Neural crest cell (in vitro differentiated cells): ENCODE measurements at regions not wholly inside any gene's neighbourhood (a gene's known extent, or its start where the extent isn't known, plus 50 kb on each side); places are given as distances from the start of the nearest gene placed in this dataset.

ENCODE experiments used
- DNase-seq: peaks from one replicate; pipeline ENCODE4 v3.0.0; 2021; ENCODE audit warnings: low read depth, mixed read lengths, low spot score
- H3K27ac Mint-ChIP-seq: one replicate; pipeline ENCODE4 v1.8.0; 2021; ENCODE audit warnings: mild to moderate bottlenecking, mixed read lengths; ENCODE audit not compliant: unreplicated experiment
- H3K27me3 Mint-ChIP-seq: 2 replicates; pipeline ENCODE4 v1.8.0; 2021; ENCODE audit warnings: low read depth, mild to moderate bottlenecking, mixed read lengths
- H3K36me3 Mint-ChIP-seq: 2 replicates; pipeline ENCODE4 v1.8.0; 2021; ENCODE audit warnings: low read depth, mild to moderate bottlenecking, mixed read lengths
- H3K4me1 Mint-ChIP-seq: 2 replicates; pipeline ENCODE4 v1.8.0; 2021; ENCODE audit warnings: mixed read lengths
- H3K4me3 Mint-ChIP-seq: one replicate; pipeline ENCODE4 v1.8.0; 2021; ENCODE audit warnings: mild to moderate bottlenecking, mixed read lengths
- H3K9me3 Mint-ChIP-seq: 2 replicates; pipeline ENCODE4 v1.8.0; 2021; ENCODE audit warnings: mixed read lengths
- TF ChIP-seq, protein P1 (sequence below): fragments of 200-600 bp; sonication (generic); conservative IDR thresholded peaks from 2 replicates; pipeline ENCODE4 v1.5.0; 2021; ENCODE audit warnings: antibody characterized with exemption, mild to moderate bottlenecking

DNA sequence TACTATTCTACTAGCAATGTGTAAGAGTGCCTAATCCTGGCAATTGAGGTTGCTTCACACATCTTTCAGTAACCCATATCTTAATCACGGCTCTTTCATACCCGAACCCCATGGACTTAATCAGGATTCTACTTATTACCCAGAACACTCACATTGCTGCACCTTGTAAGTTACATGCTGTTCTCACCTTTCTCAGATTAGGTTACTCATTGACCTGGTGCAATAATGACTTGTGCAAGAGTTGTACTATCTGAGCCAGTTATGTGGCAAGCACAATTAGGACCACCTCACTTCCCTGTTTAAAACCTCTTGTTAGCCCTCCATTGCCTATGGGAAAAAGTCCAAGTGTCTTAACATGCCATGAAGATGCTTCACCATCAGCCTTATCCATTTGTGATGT lies 306.7 kb upstream of the E2F7 start:
- no peak overlapping the region for H3K27ac Mint-ChIP-seq
- no peak overlapping the region for H3K4me3 Mint-ChIP-seq
- H3K27me3 Mint-ChIP-seq = no peaks in the 10 kb centered on the region
- H3K4me1 Mint-ChIP-seq = peaks cover 6% of the 10 kb centered on the region
- no peaks in the 10 kb centered on the region for H3K36me3 Mint-ChIP-seq
- TF ChIP-seq, protein P1, sequence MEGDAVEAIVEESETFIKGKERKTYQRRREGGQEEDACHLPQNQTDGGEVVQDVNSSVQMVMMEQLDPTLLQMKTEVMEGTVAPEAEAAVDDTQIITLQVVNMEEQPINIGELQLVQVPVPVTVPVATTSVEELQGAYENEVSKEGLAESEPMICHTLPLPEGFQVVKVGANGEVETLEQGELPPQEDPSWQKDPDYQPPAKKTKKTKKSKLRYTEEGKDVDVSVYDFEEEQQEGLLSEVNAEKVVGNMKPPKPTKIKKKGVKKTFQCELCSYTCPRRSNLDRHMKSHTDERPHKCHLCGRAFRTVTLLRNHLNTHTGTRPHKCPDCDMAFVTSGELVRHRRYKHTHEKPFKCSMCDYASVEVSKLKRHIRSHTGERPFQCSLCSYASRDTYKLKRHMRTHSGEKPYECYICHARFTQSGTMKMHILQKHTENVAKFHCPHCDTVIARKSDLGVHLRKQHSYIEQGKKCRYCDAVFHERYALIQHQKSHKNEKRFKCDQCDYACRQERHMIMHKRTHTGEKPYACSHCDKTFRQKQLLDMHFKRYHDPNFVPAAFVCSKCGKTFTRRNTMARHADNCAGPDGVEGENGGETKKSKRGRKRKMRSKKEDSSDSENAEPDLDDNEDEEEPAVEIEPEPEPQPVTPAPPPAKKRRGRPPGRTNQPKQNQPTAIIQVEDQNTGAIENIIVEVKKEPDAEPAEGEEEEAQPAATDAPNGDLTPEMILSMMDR = no peak
- DNase-seq = no peak
- H3K9me3 Mint-ChIP-seq = no peaks in the 10 kb centered on the region

DNA sequence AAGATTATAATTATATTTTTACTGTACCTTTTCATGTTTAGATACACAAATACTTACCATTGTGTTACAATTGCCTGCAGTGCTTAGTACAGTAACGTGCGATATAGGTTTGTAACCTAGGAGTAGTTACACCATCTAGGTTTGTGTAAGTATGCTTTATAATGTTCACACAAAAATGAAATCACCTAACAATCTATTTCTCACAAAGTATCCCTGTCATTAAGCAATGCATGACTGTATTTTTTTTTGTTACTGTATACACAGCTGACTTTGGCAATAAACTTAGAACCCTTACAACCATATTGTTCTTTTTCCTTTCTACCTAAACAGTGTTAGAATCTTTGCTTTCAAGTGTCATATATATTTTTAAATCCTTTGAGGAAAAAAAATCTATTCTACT lies 303.0 kb upstream of the E2F7 start:
- TF ChIP-seq, protein P1 = no peak
- Mint-ChIP-seq H3K27ac (no peak overlapping the region), H3K4me3 (no peak overlapping the region), H3K9me3 (no peaks in the 10 kb centered on the region), H3K27me3 (no peaks in the 10 kb centered on the region), H3K36me3 (no peaks in the 10 kb centered on the region), H3K4me1 (no peaks in the 10 kb centered on the region)
- DNase-seq = no peak

DNA sequence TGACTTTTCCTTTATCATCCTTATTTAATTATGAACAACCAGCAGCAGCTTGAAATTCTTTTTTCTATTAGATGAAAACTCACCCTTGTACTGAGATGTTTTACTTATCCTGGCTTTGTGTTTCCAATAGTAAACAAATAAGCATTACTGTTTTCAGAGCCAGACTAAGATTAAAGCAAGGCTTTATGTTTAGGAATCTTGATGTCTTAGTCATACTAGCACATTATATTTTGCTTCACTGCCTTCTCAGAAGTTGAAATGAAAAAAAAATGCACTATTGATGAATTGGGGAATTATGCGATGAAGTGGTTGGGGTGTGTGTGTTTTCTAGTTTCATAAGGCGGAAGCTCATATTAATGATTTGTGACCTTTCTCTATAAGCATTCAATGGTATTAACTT lies 301.2 kb upstream of the E2F7 start:
- TF ChIP-seq, protein P1 = no peak
- DNase-seq = no peak
- H3K4me1 Mint-ChIP-seq = peaks cover 14% of the 10 kb centered on the region

DNA sequence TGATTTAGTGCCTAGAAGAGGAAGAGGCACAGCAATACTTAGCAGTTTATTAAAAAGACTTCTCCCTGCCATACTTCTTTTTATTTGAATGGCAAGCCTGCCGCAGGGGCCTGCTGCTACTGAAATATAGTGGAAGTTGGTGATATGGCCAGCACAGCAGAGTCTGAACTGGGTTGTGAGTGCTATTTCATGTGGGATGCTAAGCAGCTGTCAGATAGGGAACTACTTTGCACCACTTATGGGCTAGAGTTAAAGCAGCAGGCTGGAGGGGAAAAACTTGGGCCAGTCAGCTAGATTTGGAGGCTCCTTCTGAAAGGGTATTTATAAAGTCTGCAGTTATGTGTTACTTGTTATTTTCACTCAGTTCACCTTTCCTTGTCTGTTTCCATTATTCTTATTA lies 299.0 kb upstream of the E2F7 start:
- H3K36me3 Mint-ChIP-seq = no peaks in the 10 kb centered on the region
- no peak overlapping the region for H3K4me3 Mint-ChIP-seq
- H3K4me1 Mint-ChIP-seq = peaks cover 17% of the 10 kb centered on the region
- H3K27ac Mint-ChIP-seq = no peak overlapping the region
- no peaks in the 10 kb centered on the region for H3K27me3 Mint-ChIP-seq
- TF ChIP-seq, protein P1 = no peak
- H3K9me3 Mint-ChIP-seq = no peaks in the 10 kb centered on the region
- DNase-seq = no peak

More for the DNA sequence above, 301.2 kb upstream of the E2F7 start:
- no peak overlapping the region for H3K27ac Mint-ChIP-seq
- H3K9me3 Mint-ChIP-seq = no peaks in the 10 kb centered on the region
- no peak overlapping the region for H3K4me3 Mint-ChIP-seq
- no peaks in the 10 kb centered on the region for H3K27me3 Mint-ChIP-seq
- no peaks in the 10 kb centered on the region for H3K36me3 Mint-ChIP-seq

DNA sequence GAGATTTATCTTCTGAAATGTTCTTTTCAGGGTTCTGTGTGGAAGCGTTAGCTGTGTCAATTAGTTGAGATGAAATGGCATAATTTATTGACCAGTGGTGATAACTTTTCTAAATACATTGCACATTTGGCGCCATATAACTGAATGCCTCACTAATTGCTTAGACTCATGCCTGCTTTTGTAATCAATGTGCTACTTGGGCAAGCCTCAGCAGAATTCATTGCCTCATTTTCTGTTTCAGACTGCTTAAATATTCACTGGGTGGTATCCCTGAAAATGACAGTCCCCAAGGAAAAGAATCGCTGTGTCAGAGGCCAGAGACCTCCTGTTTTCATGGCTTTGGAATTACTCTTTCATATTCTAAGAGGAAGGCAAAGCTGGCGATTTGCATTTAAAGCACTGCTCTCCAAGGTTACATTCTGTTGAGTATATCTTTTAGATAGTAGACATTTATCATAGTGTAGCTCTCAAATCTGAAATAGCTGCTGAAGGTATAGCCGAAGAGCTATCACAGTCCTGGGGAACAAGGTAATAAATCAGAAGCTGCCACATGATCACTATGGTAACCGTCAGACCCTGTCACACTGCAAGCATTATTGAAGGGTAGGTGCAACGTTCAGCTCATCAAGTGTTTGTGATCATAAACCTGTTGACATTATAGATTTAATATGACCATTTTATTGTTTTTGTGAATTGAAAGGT lies 297.3 kb upstream of the E2F7 start:
- TF ChIP-seq, protein P1 = no peak
- Mint-ChIP-seq H3K27ac (no peak overlapping the region), H3K36me3 (no peaks in the 10 kb centered on the region), H3K27me3 (no peaks in the 10 kb centered on the region), H3K4me1 (peaks cover 17% of the 10 kb centered on the region), H3K9me3 (no peaks in the 10 kb centered on the region), H3K4me3 (no peak overlapping the region)
- DNase-seq = no peak
